Esophagus squamous epithelium (tissue), 4 donors: ENCODE measurements at regions not wholly inside any gene's neighbourhood (a gene's known extent, or its start where the extent isn't known, plus 50 kb on each side); places are given as distances from the start of the nearest gene placed in this dataset.

ENCODE experiments used
- POLR2A ChIP-seq, 4 donors: fragments of 450-650 bp; IDR thresholded peaks; one replicate each; pipeline ENCODE4 v1.6.1; 2017; ENCODE audit warnings: antibody characterized with exemption in 4 of 4, mild to moderate bottlenecking in 4 of 4, moderate library complexity in 3 of 4
- TF ChIP-seq, protein P1 (sequence below), 6 experiments: fragments of 450-650 bp in 4 of 6; fragments of 200-600 bp in 2 of 6; sonication (generic) in 2 of 6; IDR thresholded peaks; one replicate each; pipeline ENCODE4 v1.5.1; 2016 to 2019; ENCODE audit warnings: antibody characterized with exemption in 6 of 6, mild to moderate bottlenecking in 4 of 6, moderate library complexity in 4 of 6

DNA sequence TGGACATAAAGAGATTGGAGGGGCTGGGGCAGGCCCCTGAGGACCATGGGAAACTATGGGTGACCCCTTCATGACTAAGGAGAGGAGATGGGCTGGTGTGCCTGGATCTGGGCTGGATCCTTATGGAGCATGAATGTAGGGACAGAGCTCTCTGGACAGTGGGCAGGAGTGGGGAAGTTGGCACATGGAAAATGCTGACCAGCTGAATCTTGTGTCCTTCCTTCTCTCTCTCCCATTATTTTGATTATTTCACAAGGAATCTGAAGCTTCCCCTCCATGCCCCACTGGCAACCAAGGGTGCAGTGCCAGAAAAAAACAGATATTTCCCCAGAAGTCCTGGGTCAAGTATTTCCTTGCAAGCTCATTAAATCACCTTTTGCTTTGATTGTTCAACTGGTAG is 175.2 kb downstream of the DHX35 start:
- TF ChIP-seq, protein P1, sequence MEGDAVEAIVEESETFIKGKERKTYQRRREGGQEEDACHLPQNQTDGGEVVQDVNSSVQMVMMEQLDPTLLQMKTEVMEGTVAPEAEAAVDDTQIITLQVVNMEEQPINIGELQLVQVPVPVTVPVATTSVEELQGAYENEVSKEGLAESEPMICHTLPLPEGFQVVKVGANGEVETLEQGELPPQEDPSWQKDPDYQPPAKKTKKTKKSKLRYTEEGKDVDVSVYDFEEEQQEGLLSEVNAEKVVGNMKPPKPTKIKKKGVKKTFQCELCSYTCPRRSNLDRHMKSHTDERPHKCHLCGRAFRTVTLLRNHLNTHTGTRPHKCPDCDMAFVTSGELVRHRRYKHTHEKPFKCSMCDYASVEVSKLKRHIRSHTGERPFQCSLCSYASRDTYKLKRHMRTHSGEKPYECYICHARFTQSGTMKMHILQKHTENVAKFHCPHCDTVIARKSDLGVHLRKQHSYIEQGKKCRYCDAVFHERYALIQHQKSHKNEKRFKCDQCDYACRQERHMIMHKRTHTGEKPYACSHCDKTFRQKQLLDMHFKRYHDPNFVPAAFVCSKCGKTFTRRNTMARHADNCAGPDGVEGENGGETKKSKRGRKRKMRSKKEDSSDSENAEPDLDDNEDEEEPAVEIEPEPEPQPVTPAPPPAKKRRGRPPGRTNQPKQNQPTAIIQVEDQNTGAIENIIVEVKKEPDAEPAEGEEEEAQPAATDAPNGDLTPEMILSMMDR (IDR thresholded peaks at IDR 0.05) = no peak
- no peak for TF ChIP-seq POLR2A (IDR thresholded peaks at IDR 0.05)
